WTC11 (cell line): ENCODE measurements at regions not wholly inside any gene's neighbourhood (a gene's known extent, or its start where the extent isn't known, plus 50 kb on each side); places are given as distances from the start of the nearest gene placed in this dataset.

Source experiments
- ATAC-seq: fragments of 200-7000 bp; cut with Tn5 transposase; 2 replicates; pipeline ENCODE4 v1.10.0; 2021; ENCODE audit warnings: mild to moderate bottlenecking, moderate library complexity
- CTCF ChIA-PET: fragments of 300-600 bp; sonication (Branson Sonifier 250); formaldehyde crosslinking; loops from one replicate; lab custom pipeline; 2021; ENCODE audit warnings: antibody characterized with exemption; lab: Charles Lee
- POLR2A ChIA-PET: fragments of 350-600 bp; sonication (Branson Sonifier 250); formaldehyde crosslinking; loops from one replicate; lab custom pipeline; 2021; ENCODE audit warnings: antibody characterized with exemption; lab: Charles Lee
- DNase-seq: peaks from one replicate; pipeline ENCODE4 v3.0.0; 2021; ENCODE audit warnings: low spot score
- H3K27ac Mint-ChIP-seq: 2 replicates; pipeline ENCODE4 v1.8.0; 2021; ENCODE audit warnings: mixed read lengths
- H3K27me3 Mint-ChIP-seq: 2 replicates; pipeline ENCODE4 v1.8.0; 2021; ENCODE audit warnings: low read depth, mild to moderate bottlenecking, moderate library complexity, mixed read lengths
- H3K36me3 Mint-ChIP-seq: 2 replicates; pipeline ENCODE4 v1.8.0; 2021; ENCODE audit warnings: mixed read lengths
- H3K4me1 Mint-ChIP-seq: 2 replicates; pipeline ENCODE4 v1.8.0; 2022; ENCODE audit warnings: mixed read lengths
- H3K4me3 Mint-ChIP-seq: 2 replicates; pipeline ENCODE4 v1.8.0; 2021; ENCODE audit warnings: mild to moderate bottlenecking, moderate library complexity, mixed read lengths
- H3K9me3 Mint-ChIP-seq: 2 replicates; pipeline ENCODE4 v1.8.0; 2021; ENCODE audit warnings: mixed read lengths
- CBFB ChIP-seq: sonication (generic); formaldehyde crosslinking; IDR thresholded peaks from 2 replicates; pipeline ENCODE4 v1.8.1; 2022; ENCODE audit warnings: mild to moderate bottlenecking, low read depth, missing genetic modification reagents
- CREM ChIP-seq: sonication (generic); formaldehyde crosslinking; IDR thresholded peaks from 2 replicates; pipeline ENCODE4 v1.8.1; 2022; ENCODE audit warnings: mild to moderate bottlenecking, missing genetic modification reagents, moderate library complexity
- E2F4 ChIP-seq: sonication (generic); formaldehyde crosslinking; IDR thresholded peaks from 2 replicates; pipeline ENCODE4 v1.8.1; 2022; ENCODE audit warnings: low read depth, mild to moderate bottlenecking, moderate library complexity, missing genetic modification reagents, borderline replicate concordance
- FOXJ3 ChIP-seq: sonication (generic); formaldehyde crosslinking; IDR thresholded peaks from 2 replicates; pipeline ENCODE4 v1.9.0; 2021; ENCODE audit warnings: missing genetic modification reagents, mild to moderate bottlenecking, borderline replicate concordance
- GABPB1 ChIP-seq: sonication (generic); formaldehyde crosslinking; IDR thresholded peaks from 2 replicates; pipeline ENCODE4 v1.8.1; 2023; ENCODE audit warnings: mild to moderate bottlenecking, missing genetic modification reagents
- JUN ChIP-seq: sonication (generic); formaldehyde crosslinking; IDR thresholded peaks from 2 replicates; pipeline ENCODE4 v1.8.0; 2023; ENCODE audit warnings: mild to moderate bottlenecking, missing genetic modification reagents
- KAT7 ChIP-seq: sonication (generic); formaldehyde crosslinking; IDR thresholded peaks from 2 replicates; pipeline ENCODE4 v1.8.1; 2023; ENCODE audit warnings: missing genetic modification reagents, mild to moderate bottlenecking, borderline replicate concordance
- NFATC4 ChIP-seq: fragments of 250-450 bp; sonication (Bioruptor Pico); IDR thresholded peaks from 2 replicates; pipeline ENCODE4 v1.9.0; 2021; ENCODE audit warnings: mild to moderate bottlenecking
- NFE2L1 ChIP-seq: sonication (generic); formaldehyde crosslinking; IDR thresholded peaks from 2 replicates; pipeline ENCODE4 v1.8.1; 2023; ENCODE audit warnings: missing genetic modification reagents
- NR1H2 ChIP-seq: sonication (generic); formaldehyde crosslinking; IDR thresholded peaks from 2 replicates; pipeline ENCODE4 v1.9.0; 2021; ENCODE audit warnings: mild to moderate bottlenecking, moderate library complexity, missing genetic modification reagents
- PRRX2 ChIP-seq: fragments of 250-450 bp; sonication (Bioruptor Pico); IDR thresholded peaks from 2 replicates; pipeline ENCODE4 v1.8.0; 2021; ENCODE audit warnings: mild to moderate bottlenecking
- RELA ChIP-seq: sonication (generic); formaldehyde crosslinking; IDR thresholded peaks from 2 replicates; pipeline ENCODE4 v1.8.1; 2022; ENCODE audit warnings: missing genetic modification reagents, mild to moderate bottlenecking, borderline replicate concordance
- SP1 ChIP-seq: sonication (generic); formaldehyde crosslinking; conservative IDR thresholded peaks from 2 replicates; pipeline ENCODE4 v1.8.1; 2022; ENCODE audit warnings: missing genetic modification reagents
- STAT6 ChIP-seq: sonication (generic); formaldehyde crosslinking; conservative IDR thresholded peaks from 2 replicates; pipeline ENCODE4 v1.8.1; 2023; ENCODE audit warnings: mild to moderate bottlenecking, low read depth, missing genetic modification reagents, moderate library complexity
- TEAD4 ChIP-seq: sonication (generic); formaldehyde crosslinking; IDR thresholded peaks from 2 replicates; pipeline ENCODE4 v1.8.0; 2022; ENCODE audit warnings: mild to moderate bottlenecking, missing genetic modification reagents
- TP53 ChIP-seq: sonication (generic); formaldehyde crosslinking; IDR thresholded peaks from 2 replicates; pipeline ENCODE4 v1.8.1; 2023; ENCODE audit warnings: mild to moderate bottlenecking, missing genetic modification reagents
- ZBTB21 ChIP-seq: sonication (generic); formaldehyde crosslinking; IDR thresholded peaks from 2 replicates; pipeline ENCODE4 v1.8.1; 2023; ENCODE audit warnings: mild to moderate bottlenecking, missing genetic modification reagents, borderline replicate concordance
- ZNF219 ChIP-seq: sonication (generic); formaldehyde crosslinking; IDR thresholded peaks from 2 replicates; pipeline ENCODE4 v1.8.0; 2023; ENCODE audit warnings: missing genetic modification reagents, mild to moderate bottlenecking, borderline replicate concordance
- ZNF317 ChIP-seq: sonication (generic); formaldehyde crosslinking; IDR thresholded peaks from 2 replicates; pipeline ENCODE4 v1.8.1; 2023; ENCODE audit warnings: low read depth, mild to moderate bottlenecking, moderate library complexity, missing genetic modification reagents, borderline replicate concordance
- TF ChIP-seq, protein P1 (sequence below): sonication (generic); formaldehyde crosslinking; IDR thresholded peaks from 2 replicates; pipeline ENCODE4 v1.8.1; 2023; ENCODE audit warnings: mild to moderate bottlenecking, moderate library complexity, missing genetic modification reagents
- TF ChIP-seq, protein P2 (sequence below): sonication (generic); formaldehyde crosslinking; IDR thresholded peaks from 2 replicates; pipeline ENCODE4 v1.8.1; 2022; ENCODE audit warnings: missing genetic modification reagents, borderline replicate concordance
- TF ChIP-seq, protein P3 (sequence below): sonication (generic); formaldehyde crosslinking; IDR thresholded peaks from 2 replicates; pipeline ENCODE4 v1.8.0; 2022; ENCODE audit warnings: mild to moderate bottlenecking, missing genetic modification reagents
- TF ChIP-seq, protein P4 (sequence below): fragments of 250-450 bp; sonication (Bioruptor Pico); IDR thresholded peaks from 2 replicates; pipeline ENCODE4 v1.8.0; 2021; ENCODE audit warnings: mild to moderate bottlenecking
- TF ChIP-seq, protein P5 (sequence below): fragments of 250-450 bp; sonication (Bioruptor Pico); conservative IDR thresholded peaks from 2 replicates; pipeline ENCODE4 v1.9.0; 2021; ENCODE audit warnings: mild to moderate bottlenecking
- TF ChIP-seq, protein P6 (sequence below): sonication (generic); formaldehyde crosslinking; IDR thresholded peaks from 2 replicates; pipeline ENCODE4 v1.8.1; 2023; ENCODE audit warnings: mild to moderate bottlenecking, missing genetic modification reagents, moderate library complexity

DNA sequence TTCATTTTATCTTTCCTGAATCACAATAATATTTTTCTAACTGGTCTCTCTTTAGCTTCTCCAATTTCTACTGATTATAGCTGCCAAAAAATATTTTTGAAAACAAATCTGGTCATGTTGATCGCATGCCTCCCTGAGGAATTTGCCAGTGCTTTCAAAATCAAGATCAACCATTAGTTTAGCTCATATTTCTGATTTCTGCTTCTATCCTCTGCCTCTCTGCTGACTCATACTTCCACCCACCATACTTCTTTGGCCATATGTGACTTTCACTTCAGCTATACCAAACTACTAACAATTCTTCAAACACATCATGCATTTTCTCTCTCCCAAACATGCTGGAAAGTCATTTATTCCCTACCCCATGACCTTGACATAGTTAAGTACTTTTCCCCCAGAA lies 636.5 kb downstream of the TLE1 start:
- no peak overlapping the region for H3K27ac Mint-ChIP-seq
- TF ChIP-seq, protein P1, sequence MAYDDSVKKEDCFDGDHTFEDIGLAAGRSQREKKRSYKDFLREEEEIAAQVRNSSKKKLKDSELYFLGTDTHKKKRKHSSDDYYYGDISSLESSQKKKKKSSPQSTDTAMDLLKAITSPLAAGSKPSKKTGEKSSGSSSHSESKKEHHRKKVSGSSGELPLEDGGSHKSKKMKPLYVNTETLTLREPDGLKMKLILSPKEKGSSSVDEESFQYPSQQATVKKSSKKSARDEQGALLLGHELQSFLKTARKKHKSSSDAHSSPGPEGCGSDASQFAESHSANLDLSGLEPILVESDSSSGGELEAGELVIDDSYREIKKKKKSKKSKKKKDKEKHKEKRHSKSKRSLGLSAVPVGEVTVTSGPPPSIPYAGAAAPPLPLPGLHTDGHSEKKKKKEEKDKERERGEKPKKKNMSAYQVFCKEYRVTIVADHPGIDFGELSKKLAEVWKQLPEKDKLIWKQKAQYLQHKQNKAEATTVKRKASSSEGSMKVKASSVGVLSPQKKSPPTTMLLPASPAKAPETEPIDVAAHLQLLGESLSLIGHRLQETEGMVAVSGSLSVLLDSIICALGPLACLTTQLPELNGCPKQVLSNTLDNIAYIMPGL (CRISPR knock-in tag) = no peak
- TF ChIP-seq SP1 (CRISPR knock-in tag) (no peak), RELA (no peak), FOXJ3 (no peak), CREM (CRISPR knock-in tag) (no peak), NFE2L1 (CRISPR knock-in tag) (no peak), NFATC4 (CRISPR knock-in tag) (no peak), CBFB (no peak), ZBTB21 (no peak), TP53 (no peak)
- TF ChIP-seq, protein P2, sequence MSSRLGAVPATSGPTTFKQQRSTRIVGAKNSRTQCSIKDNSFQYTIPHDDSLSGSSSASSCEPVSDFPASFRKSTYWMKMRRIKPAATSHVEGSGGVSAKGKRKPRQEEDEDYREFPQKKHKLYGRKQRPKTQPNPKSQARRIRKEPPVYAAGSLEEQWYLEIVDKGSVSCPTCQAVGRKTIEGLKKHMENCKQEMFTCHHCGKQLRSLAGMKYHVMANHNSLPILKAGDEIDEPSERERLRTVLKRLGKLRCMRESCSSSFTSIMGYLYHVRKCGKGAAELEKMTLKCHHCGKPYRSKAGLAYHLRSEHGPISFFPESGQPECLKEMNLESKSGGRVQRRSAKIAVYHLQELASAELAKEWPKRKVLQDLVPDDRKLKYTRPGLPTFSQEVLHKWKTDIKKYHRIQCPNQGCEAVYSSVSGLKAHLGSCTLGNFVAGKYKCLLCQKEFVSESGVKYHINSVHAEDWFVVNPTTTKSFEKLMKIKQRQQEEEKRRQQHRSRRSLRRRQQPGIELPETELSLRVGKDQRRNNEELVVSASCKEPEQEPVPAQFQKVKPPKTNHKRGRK (CRISPR knock-in tag) = no peak
- TF ChIP-seq, protein P3, sequence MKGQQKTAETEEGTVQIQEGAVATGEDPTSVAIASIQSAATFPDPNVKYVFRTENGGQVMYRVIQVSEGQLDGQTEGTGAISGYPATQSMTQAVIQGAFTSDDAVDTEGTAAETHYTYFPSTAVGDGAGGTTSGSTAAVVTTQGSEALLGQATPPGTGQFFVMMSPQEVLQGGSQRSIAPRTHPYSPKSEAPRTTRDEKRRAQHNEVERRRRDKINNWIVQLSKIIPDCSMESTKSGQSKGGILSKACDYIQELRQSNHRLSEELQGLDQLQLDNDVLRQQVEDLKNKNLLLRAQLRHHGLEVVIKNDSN (CRISPR knock-in tag) = no peak
- TF ChIP-seq, protein P4, sequence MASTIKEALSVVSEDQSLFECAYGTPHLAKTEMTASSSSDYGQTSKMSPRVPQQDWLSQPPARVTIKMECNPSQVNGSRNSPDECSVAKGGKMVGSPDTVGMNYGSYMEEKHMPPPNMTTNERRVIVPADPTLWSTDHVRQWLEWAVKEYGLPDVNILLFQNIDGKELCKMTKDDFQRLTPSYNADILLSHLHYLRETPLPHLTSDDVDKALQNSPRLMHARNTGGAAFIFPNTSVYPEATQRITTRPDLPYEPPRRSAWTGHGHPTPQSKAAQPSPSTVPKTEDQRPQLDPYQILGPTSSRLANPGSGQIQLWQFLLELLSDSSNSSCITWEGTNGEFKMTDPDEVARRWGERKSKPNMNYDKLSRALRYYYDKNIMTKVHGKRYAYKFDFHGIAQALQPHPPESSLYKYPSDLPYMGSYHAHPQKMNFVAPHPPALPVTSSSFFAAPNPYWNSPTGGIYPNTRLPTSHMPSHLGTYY (CRISPR knock-in tag) = no peak
- TF ChIP-seq, protein P5, sequence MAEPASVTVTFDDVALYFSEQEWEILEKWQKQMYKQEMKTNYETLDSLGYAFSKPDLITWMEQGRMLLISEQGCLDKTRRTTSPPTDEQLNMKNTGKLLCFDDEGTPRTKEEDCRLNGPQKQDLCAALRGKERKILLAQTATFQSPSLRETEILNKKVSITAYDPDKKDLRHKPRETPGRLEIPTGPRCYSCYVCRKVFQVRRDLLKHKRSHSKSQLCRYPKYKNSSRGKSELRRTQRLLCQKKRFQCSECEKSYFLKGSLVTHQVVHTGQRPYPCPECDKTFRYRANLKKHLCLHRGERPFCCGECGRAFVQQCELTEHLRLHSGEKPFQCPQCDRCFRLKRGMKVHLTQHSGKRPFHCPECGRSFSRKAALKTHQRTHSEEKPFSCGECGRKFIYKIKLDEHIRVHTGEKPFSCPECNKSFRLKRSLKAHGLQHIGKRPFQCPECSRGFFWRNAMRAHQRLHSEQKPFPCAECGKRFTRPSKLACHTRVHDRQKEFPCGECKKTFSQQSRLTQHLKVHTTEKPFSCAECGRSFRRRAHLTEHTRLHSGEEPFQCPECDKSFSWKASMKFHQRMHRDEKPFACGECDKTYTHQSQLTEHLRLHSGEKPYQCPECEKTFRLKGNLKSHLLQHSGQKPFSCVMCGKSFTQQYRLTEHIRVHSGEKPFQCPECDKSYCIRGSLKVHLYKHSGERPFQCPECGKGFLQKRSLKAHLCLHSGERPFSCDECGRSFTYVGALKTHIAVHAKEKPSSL = no peak
- TF ChIP-seq, protein P6, sequence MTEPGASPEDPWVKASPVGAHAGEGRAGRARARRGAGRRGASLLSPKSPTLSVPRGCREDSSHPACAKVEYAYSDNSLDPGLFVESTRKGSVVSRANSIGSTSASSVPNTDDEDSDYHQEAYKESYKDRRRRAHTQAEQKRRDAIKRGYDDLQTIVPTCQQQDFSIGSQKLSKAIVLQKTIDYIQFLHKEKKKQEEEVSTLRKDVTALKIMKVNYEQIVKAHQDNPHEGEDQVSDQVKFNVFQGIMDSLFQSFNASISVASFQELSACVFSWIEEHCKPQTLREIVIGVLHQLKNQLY (CRISPR knock-in tag) = no peak
- ATAC-seq (no peak), DNase-seq (no peak)
- ChIA-PET CTCF (no interaction called here), POLR2A (no interaction called here)
- H3K4me3 Mint-ChIP-seq = no peak overlapping the region
- peaks cover 3% of the 10 kb centered on the region; the same call in 1 of the 2 replicates for H3K9me3 Mint-ChIP-seq
- no peaks in the 10 kb centered on the region for H3K27me3 Mint-ChIP-seq
- H3K4me1 Mint-ChIP-seq = no peaks in the 10 kb centered on the region
- no peaks in the 10 kb centered on the region for H3K36me3 Mint-ChIP-seq

DNA sequence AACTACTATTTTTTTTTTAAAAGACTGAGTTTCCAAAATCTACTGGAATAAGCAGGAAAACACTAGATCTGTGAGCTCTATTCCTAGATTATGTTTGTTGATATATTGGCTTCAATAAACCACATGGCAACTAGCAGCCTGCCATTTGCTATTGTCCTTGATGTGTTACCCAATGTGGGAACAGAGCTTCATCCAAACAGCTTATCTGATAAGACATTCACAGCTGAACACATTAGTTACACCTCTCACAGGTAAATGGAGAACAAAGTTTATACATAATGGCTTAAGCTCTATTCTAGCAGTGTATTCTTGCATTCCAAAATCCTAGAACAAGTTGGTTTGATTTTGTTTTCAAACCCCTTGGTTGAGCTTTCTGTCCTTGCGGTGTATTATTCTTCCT lies 642.1 kb downstream of the TLE1 start:
- no peaks in the 10 kb centered on the region for H3K27me3 Mint-ChIP-seq
- no peak overlapping the region for H3K4me3 Mint-ChIP-seq
- TF ChIP-seq JUN (CRISPR knock-in tag) (no peak), ZNF317 (CRISPR knock-in tag) (no peak), STAT6 (CRISPR knock-in tag) (no peak), PRRX2 (CRISPR knock-in tag) (no peak), GABPB1 (CRISPR knock-in tag) (no peak), TEAD4 (CRISPR knock-in tag) (no peak), E2F4 (CRISPR knock-in tag) (no peak), ZNF219 (CRISPR knock-in tag) (no peak), NR1H2 (CRISPR knock-in tag) (no peak), KAT7 (CRISPR knock-in tag) (no peak)
- TF ChIP-seq, protein P6 (CRISPR knock-in tag) = no peak
- ATAC-seq (no peak), DNase-seq (no peak)
- no peak overlapping the region for H3K27ac Mint-ChIP-seq
- POLR2A ChIA-PET = no interaction called here
- peaks cover 3% of the 10 kb centered on the region; the same call in 1 of the 2 replicates for H3K9me3 Mint-ChIP-seq
- CTCF ChIA-PET = no interaction called here
- no peaks in the 10 kb centered on the region for H3K4me1 Mint-ChIP-seq
- no peaks in the 10 kb centered on the region for H3K36me3 Mint-ChIP-seq
